ENCODE measurements at regions not wholly inside any gene's neighbourhood (a gene's known extent, or its start where the extent isn't known, plus 50 kb on each side); places are given as distances from the start of the nearest gene placed in this dataset.

GRCh38 chr3:11699083-11699427, 55.3 kb upstream of the VGLL4 start:
- no peak for TF ChIP-seq CTCF (IDR thresholded peaks at IDR 0.05; ENCODE audit: low read depth, low read length)

GRCh38 chr3:11698326-11699082, 54.8 kb upstream of the VGLL4 start:
- no peak overlapping the region for H3K4me3 ChIP-seq (replicated peaks in 1 of 2; ENCODE audit: low read depth in 2 of 2, low read length in 2 of 2)
- no peak for TF ChIP-seq CTCF (IDR thresholded peaks at IDR 0.05; ENCODE audit: low read depth, low read length)
- peak in 1 of 2 donors; percentile 14 for DNase-seq (ENCODE audit: low read depth in 2 of 2)

More at GRCh38 chr3:11699083-11699427, 55.3 kb upstream of the VGLL4 start:
- no peak overlapping the region for H3K4me3 ChIP-seq (replicated peaks in 1 of 2; ENCODE audit: low read depth in 2 of 2, low read length in 2 of 2)
- peak; percentile 33 to 79 for DNase-seq (ENCODE audit: low read depth in 2 of 2)

- no peak for DNase-seq (ENCODE audit: low read depth in 2 of 2)
- no peak overlapping the region for H3K4me3 ChIP-seq (replicated peaks in 1 of 2; ENCODE audit: low read depth in 2 of 2, low read length in 2 of 2)
- no peak for TF ChIP-seq CTCF (IDR thresholded peaks at IDR 0.05; ENCODE audit: low read depth, low read length)
These were observed 54.0 kb upstream of the VGLL4 start for GRCh38 chr3:11697701-11698100.

GRCh38 chr3:11696054-11696453, 52.3 kb upstream of the VGLL4 start:
- no peak for DNase-seq (ENCODE audit: low read depth in 2 of 2)
- H3K4me3 ChIP-seq (replicated peaks in 1 of 2; ENCODE audit: low read depth in 2 of 2, low read length in 2 of 2): no peak overlapping the region
- TF ChIP-seq CTCF (IDR thresholded peaks at IDR 0.05; ENCODE audit: low read depth, low read length): no peak
